H9 (cell line): ENCODE measurements at regions not wholly inside any gene's neighbourhood (a gene's known extent, or its start where the extent isn't known, plus 50 kb on each side); places are given as distances from the start of the nearest gene placed in this dataset.

Source experiments
- DNase-seq: peaks from one replicate; pipeline ENCODE4 v3.0.0-alpha.2; 2017
- H2AFZ ChIP-seq: one replicate; pipeline ENCODE4 v1.6.1; 2013; ENCODE audit warnings: mild to moderate bottlenecking, low read length, control low read depth, moderate library complexity
- H2AK5ac ChIP-seq: 2 replicates; pipeline ENCODE4 v1.6.1; 2013; ENCODE audit warnings: low read length, control low read depth, mixed read lengths; ENCODE audit not compliant: insufficient read length
- H2BK120ac ChIP-seq: one replicate; pipeline ENCODE4 v1.6.1; 2013; ENCODE audit warnings: low read depth, mild to moderate bottlenecking, low read length, control low read depth, inconsistent platforms; ENCODE audit not compliant: poor library complexity, severe bottlenecking
- H2BK12ac ChIP-seq: 2 replicates; pipeline ENCODE4 v1.6.1; 2013; ENCODE audit warnings: low read length, control low read depth, mixed read lengths, low read depth; ENCODE audit not compliant: insufficient read length
- H2BK15ac ChIP-seq: 2 replicates; pipeline ENCODE4 v1.6.1; 2013; ENCODE audit warnings: low read depth, low read length, control low read depth
- H2BK20ac ChIP-seq: one replicate; pipeline ENCODE4 v1.6.1; 2013; ENCODE audit warnings: low read depth, mild to moderate bottlenecking, low read length, control low read depth, inconsistent platforms; ENCODE audit not compliant: poor library complexity, severe bottlenecking
- H2BK5ac ChIP-seq: 2 replicates; pipeline ENCODE4 v1.6.1; 2013; ENCODE audit warnings: low read length, control low read depth, mixed read lengths; ENCODE audit not compliant: insufficient read length
- H3K14ac ChIP-seq: 2 replicates; pipeline ENCODE4 v1.6.1; 2013; ENCODE audit warnings: low read length, control low read depth; ENCODE audit not compliant: insufficient read depth
- H3K18ac ChIP-seq: 2 replicates; pipeline ENCODE4 v1.6.1; 2013; ENCODE audit warnings: low read depth, mild to moderate bottlenecking, mixed read lengths, low read length, control low read depth; ENCODE audit not compliant: insufficient read length
- H3K23ac ChIP-seq: 2 replicates; pipeline ENCODE4 v1.6.1; 2013; ENCODE audit warnings: low read length, control low read depth, mixed read lengths, low read depth; ENCODE audit not compliant: insufficient read length
- H3K23me2 ChIP-seq: 2 replicates; pipeline ENCODE4 v1.6.1; 2013; ENCODE audit warnings: low read depth, mild to moderate bottlenecking, mixed read lengths, low read length, control low read depth; ENCODE audit not compliant: insufficient read length, poor library complexity, severe bottlenecking
- H3K27ac ChIP-seq: 2 replicates; pipeline ENCODE4 v1.5.1; 2013; ENCODE audit warnings: low read length, control low read depth, mixed read lengths, low read depth; ENCODE audit not compliant: insufficient read length
- H3K27me3 ChIP-seq: 2 replicates; pipeline ENCODE4 v1.6.1; 2013; ENCODE audit warnings: low read length, control low read depth, inconsistent platforms; ENCODE audit not compliant: insufficient read depth
- H3K4ac ChIP-seq: 2 replicates; pipeline ENCODE4 v1.6.1; 2013; ENCODE audit warnings: low read depth, mild to moderate bottlenecking, control low read depth, inconsistent platforms, low read length, moderate library complexity
- H3K4me1 ChIP-seq: 2 replicates; pipeline ENCODE4 v1.6.1; 2013; ENCODE audit warnings: low read length, control low read depth, inconsistent platforms; ENCODE audit not compliant: insufficient read depth
- H3K4me2 ChIP-seq: 2 replicates; pipeline ENCODE4 v1.6.1; 2013; ENCODE audit warnings: low read length, control low read depth, mixed read lengths; ENCODE audit not compliant: insufficient read length, insufficient read depth
- H3K56ac ChIP-seq: 2 replicates; pipeline ENCODE4 v1.6.1; 2013; ENCODE audit warnings: low read depth, mild to moderate bottlenecking, mixed read lengths, low read length, control low read depth; ENCODE audit not compliant: insufficient read length
- H3K79me1 ChIP-seq: 2 replicates; pipeline ENCODE4 v1.6.1; 2013; ENCODE audit warnings: low read depth, mild to moderate bottlenecking, moderate library complexity, low read length, control low read depth, inconsistent platforms; ENCODE audit not compliant: insufficient read depth, poor library complexity, severe bottlenecking
- H3K79me2 ChIP-seq: 2 replicates; pipeline ENCODE4 v1.6.1; 2013; ENCODE audit warnings: low read length, control low read depth, inconsistent platforms; ENCODE audit not compliant: insufficient read depth
- H3K9ac ChIP-seq: 2 replicates; pipeline ENCODE4 v1.6.1; 2013; ENCODE audit warnings: low read length, control low read depth, mixed read lengths; ENCODE audit not compliant: insufficient read length; ENCODE audit errors: extremely low read depth
- H3K9me3 ChIP-seq: one replicate; pipeline ENCODE4 v1.6.1; 2013; ENCODE audit warnings: low read depth, low read length, inconsistent platforms; ENCODE audit not compliant: control insufficient read depth
- H3T11ph ChIP-seq: one replicate; pipeline ENCODE4 v1.6.1; 2013; ENCODE audit warnings: mild to moderate bottlenecking, low read length, control low read depth, inconsistent platforms
- H4K20me1 ChIP-seq: one replicate; pipeline ENCODE4 v1.6.1; 2013; ENCODE audit not compliant: control insufficient read depth, insufficient read length, insufficient read depth
- H4K5ac ChIP-seq: 2 replicates; pipeline ENCODE4 v1.6.1; 2013; ENCODE audit warnings: low read depth, mild to moderate bottlenecking, mixed read lengths, low read length, control low read depth; ENCODE audit not compliant: insufficient read length
- H4K8ac ChIP-seq: replicated peaks from 2 replicates; pipeline ENCODE4 v1.6.1; 2013; ENCODE audit warnings: low read length, control low read depth, mixed read lengths, low read depth; ENCODE audit not compliant: insufficient read length
- H4K91ac ChIP-seq: 2 replicates; pipeline ENCODE4 v1.6.1; 2013; ENCODE audit warnings: low read depth, mild to moderate bottlenecking, moderate library complexity, mixed read lengths, low read length, control low read depth; ENCODE audit not compliant: insufficient read length
- H3K27ac Mint-ChIP-seq, 3 experiments: 2 replicates in 2 of 3; 3 replicates in 1 of 3; pipeline ENCODE4 v1.8.0; 2020 to 2021; ENCODE audit warnings: mixed read lengths in 3 of 3, mild to moderate bottlenecking in 1 of 3, moderate library complexity in 1 of 3
- H3K27me3 Mint-ChIP-seq: 2 replicates; pipeline ENCODE4 v1.8.0; 2021; ENCODE audit warnings: low read depth, mild to moderate bottlenecking, moderate library complexity, mixed read lengths
- H3K36me3 Mint-ChIP-seq, 3 experiments: 2 replicates in 2 of 3; 3 replicates in 1 of 3; pipeline ENCODE4 v1.8.0; 2020 to 2021; ENCODE audit warnings: low read depth in 3 of 3, mixed read lengths in 3 of 3; ENCODE audit not compliant: insufficient read depth in 1 of 3
- H3K4me1 Mint-ChIP-seq, 2 experiments: 2 replicates each; pipeline ENCODE4 v1.8.0; 2020; ENCODE audit warnings: mixed read lengths in 2 of 2
- H3K4me3 Mint-ChIP-seq, 2 experiments: 2 replicates in 1 of 2; 3 replicates in 1 of 2; pipeline ENCODE4 v1.8.0; 2020 to 2021; ENCODE audit warnings: mild to moderate bottlenecking in 2 of 2, mixed read lengths in 2 of 2, moderate library complexity in 1 of 2
- H3K9me3 Mint-ChIP-seq, 2 experiments: 2 replicates in 1 of 2; 3 replicates in 1 of 2; pipeline ENCODE4 v1.8.0; 2020; ENCODE audit warnings: mild to moderate bottlenecking in 2 of 2, mixed read lengths in 2 of 2, moderate library complexity in 1 of 2
- CTCF ChIP-seq: fragments of 200-600 bp; sonication (generic); conservative IDR thresholded peaks from 3 replicates; pipeline ENCODE4 v1.8.0; 2021; ENCODE audit warnings: antibody characterized with exemption, mild to moderate bottlenecking
- WGBS: extraction: QIAGEN DNeasy Blood & Tissue Kit; methylation state at CpG from one replicate; pipeline ENCODE4 v1.1.7; 2013; ENCODE audit warnings: missing lambda C conversion rate, low lambda C conversion rate, mixed read lengths; ENCODE audit not compliant: insufficient read length; ENCODE audit errors: extremely low coverage; 5-methylcytosine and 5-hydroxymethylcytosine counted together

- no CpG with 5 or more reads among the region's 2 CpGs for WGBS
- Histone ChIP-seq H3K14ac (no peak overlapping the region), H2AK5ac (no peak overlapping the region), H2BK15ac (no peak overlapping the region), H2BK5ac (no peak overlapping the region), H3K23me2 (no peaks in the 10 kb centered on the region), H3K9ac (no peak overlapping the region), H3K4ac (no peak overlapping the region), H3K18ac (no peak overlapping the region), H3K79me2 (no peaks in the 10 kb centered on the region), H3K27ac (no peak overlapping the region), H3K4me2 (no peak overlapping the region), H2AFZ (no peak overlapping the region), H3K27me3 (no peaks in the 10 kb centered on the region), H2BK20ac (no peak overlapping the region), H4K20me1 (no peaks in the 10 kb centered on the region), H3T11ph (no peak overlapping the region), H4K91ac (no peak overlapping the region), H3K79me1 (no peaks in the 10 kb centered on the region), H4K5ac (no peak overlapping the region), H4K8ac (no peak overlapping the region), H2BK120ac (no peak overlapping the region), H3K4me1 (peaks cover 16% of the 10 kb centered on the region; the same call in 1 of the 2 replicates), H3K23ac (no peak overlapping the region), H3K9me3 (no peaks in the 10 kb centered on the region), H3K56ac (no peak overlapping the region), H2BK12ac (no peak overlapping the region)
- Mint-ChIP-seq H3K27me3 (no peaks in the 10 kb centered on the region), H3K27ac (peak overlapping the region; percentile 50 to 76 (median 57); a peak in 5 of 7 replicates), H3K9me3 (no peaks in the 10 kb centered on the region), H3K4me1 (peaks cover 45 to 53% of the 10 kb centered on the region in 2 experiments), H3K4me3 (peak overlapping the region in 1 of 2 experiments; percentile 13; a peak in 2 of 5 replicates), H3K36me3 (no peaks in the 10 kb centered on the region)
- TF ChIP-seq CTCF, result no peak
- DNase-seq, result peak; percentile 73
Measured at GRCh38 chr5:126368239-126368812, 54.9 kb upstream of the GRAMD2B start.
